ENCODE measurements at regions not wholly inside any gene's neighbourhood (a gene's known extent, or its start where the extent isn't known, plus 50 kb on each side); places are given as distances from the start of the nearest gene placed in this dataset.

DNA sequence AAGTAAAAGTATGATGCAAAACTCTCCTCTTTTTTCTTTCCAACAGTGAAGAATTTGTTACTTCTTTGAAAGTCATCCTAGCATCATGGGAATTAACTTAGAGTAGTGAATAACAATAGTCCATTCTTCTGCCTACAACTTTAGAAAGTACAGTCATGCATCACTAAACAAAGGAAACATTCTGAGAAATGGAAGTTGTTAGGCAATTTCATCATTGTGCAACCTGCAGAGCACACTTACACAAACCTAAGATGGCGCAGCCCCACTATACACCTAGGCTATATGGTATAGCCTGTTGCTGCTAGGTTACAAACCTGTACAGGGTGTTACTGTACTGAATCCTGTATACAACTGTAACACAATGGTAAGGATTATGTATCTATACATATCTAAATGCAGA lies 1209.3 kb upstream of the C9orf72 start:
- no peaks in the 10 kb centered on the region for H3K27me3 ChIP-seq
- 100% methylated on average over 1 of the region's 1 CpG for WGBS (ENCODE audit: insufficient coverage, low coverage, low lambda C conversion rate, missing lambda C conversion rate)
- no peak for DNase-seq
- no peaks in the 10 kb centered on the region for H3K4me1 ChIP-seq
- TF ChIP-seq POLR2A (IDR thresholded peaks at IDR 0.05) = no peak
- TF ChIP-seq, protein P1, sequence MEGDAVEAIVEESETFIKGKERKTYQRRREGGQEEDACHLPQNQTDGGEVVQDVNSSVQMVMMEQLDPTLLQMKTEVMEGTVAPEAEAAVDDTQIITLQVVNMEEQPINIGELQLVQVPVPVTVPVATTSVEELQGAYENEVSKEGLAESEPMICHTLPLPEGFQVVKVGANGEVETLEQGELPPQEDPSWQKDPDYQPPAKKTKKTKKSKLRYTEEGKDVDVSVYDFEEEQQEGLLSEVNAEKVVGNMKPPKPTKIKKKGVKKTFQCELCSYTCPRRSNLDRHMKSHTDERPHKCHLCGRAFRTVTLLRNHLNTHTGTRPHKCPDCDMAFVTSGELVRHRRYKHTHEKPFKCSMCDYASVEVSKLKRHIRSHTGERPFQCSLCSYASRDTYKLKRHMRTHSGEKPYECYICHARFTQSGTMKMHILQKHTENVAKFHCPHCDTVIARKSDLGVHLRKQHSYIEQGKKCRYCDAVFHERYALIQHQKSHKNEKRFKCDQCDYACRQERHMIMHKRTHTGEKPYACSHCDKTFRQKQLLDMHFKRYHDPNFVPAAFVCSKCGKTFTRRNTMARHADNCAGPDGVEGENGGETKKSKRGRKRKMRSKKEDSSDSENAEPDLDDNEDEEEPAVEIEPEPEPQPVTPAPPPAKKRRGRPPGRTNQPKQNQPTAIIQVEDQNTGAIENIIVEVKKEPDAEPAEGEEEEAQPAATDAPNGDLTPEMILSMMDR (IDR thresholded peaks at IDR 0.05) = no peak
- intact Hi-C loops (cut with DNase I) = no loop called here
- H3K27ac ChIP-seq = no peak overlapping the region
- no peak overlapping the region for H3K4me3 ChIP-seq
- no peaks in the 10 kb centered on the region for H3K9me3 ChIP-seq
- no peaks in the 10 kb centered on the region for H3K36me3 ChIP-seq
- ATAC-seq = no peak

DNA sequence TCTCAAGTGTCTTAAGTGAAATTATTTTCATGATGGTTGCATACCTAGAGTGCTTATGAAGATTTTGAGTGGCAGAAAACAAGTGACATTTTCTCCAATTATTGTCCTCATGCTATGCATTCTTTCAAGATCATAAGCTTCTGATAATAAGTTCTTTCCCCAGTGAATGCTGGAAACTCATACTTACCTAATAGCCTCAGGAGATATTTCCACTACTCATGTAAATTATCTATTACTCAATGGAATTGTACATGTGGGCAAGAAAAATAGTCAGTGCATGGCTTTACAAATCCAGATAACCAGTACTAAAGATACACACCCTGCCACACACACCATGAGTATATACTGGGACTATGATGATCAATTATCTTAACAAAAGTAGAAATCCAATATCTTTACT lies 1219.4 kb upstream of the C9orf72 start:
- H3K4me3 ChIP-seq = no peak overlapping the region
- ATAC-seq (no peak), DNase-seq (no peak)
- no peak overlapping the region for H3K27ac ChIP-seq
- H3K9me3 ChIP-seq = no peaks in the 10 kb centered on the region
- TF ChIP-seq, protein P1 (IDR thresholded peaks at IDR 0.05) = no peak
- TF ChIP-seq POLR2A (IDR thresholded peaks at IDR 0.05) = no peak
- intact Hi-C loops (cut with DNase I) = no loop called here
- H3K4me1 ChIP-seq = no peaks in the 10 kb centered on the region
- no peaks in the 10 kb centered on the region for H3K27me3 ChIP-seq
- H3K36me3 ChIP-seq = no peaks in the 10 kb centered on the region

DNA sequence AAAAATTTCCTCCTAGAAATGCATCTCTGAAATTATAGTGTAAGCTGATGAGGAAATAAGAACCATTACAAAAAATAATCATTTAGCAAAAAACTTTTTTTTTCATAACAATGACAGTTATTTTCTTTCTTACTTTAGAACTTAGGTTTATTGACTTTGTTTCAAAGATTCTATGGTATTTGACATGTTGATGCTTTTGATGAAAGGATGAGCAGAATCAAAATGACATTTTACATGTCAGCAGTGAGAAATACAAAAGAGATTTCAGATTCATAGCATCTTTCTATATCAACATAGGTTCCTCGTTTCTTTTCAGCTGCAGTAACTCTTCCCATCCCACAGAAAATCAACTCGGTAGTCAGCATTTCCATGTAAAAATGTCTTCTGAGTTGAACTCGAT lies 1226.6 kb upstream of the C9orf72 start:
- DNase-seq = no peak
- Histone ChIP-seq H3K27me3 (no peaks in the 10 kb centered on the region), H3K27ac (no peak overlapping the region), H3K9me3 (no peaks in the 10 kb centered on the region), H3K4me3 (no peak overlapping the region), H3K36me3 (no peaks in the 10 kb centered on the region), H3K4me1 (no peaks in the 10 kb centered on the region)
- no peak for ATAC-seq
- intact Hi-C loops (cut with DNase I) = no loop called here
- TF ChIP-seq, protein P1 (IDR thresholded peaks at IDR 0.05) = no peak
- no peak for TF ChIP-seq POLR2A (IDR thresholded peaks at IDR 0.05)
- 41% methylated on average over 3 of the region's 3 CpGs for WGBS (ENCODE audit: insufficient coverage, low coverage, low lambda C conversion rate, missing lambda C conversion rate)

DNA sequence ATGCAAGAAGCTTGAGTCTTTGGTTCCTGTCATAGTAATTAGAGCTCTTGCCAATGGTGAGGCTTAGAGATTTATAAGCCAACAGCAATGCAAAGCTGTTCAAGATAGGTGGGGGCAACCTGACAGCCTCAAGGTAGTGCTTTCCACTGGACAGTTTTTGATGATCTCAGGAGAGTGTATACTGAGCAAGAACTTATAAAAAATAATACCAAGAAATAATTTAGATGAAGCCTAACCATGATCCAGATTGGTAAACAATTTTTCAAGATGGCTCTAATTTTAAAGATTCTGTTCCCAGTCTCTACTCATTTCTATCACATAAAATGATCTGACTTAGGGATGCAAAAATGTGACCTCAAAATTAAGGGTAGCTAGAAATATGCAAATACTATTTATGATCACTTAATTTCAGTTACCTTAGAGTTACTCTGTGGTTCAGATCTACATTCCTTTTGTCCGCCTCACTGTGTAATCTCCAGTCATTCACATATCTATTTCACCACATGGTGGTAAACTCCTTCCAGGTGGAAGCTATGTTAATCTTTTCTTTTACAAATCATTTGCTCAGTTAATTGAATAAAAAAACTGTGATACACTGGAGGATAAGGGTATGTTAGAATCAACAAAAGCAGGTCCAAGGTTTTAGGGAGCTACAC lies 1228.0 kb upstream of the C9orf72 start:
- 57% methylated on average over 1 of the region's 1 CpG for WGBS (ENCODE audit: insufficient coverage, low coverage, low lambda C conversion rate, missing lambda C conversion rate)
- H3K36me3 ChIP-seq = no peaks in the 10 kb centered on the region
- no peak overlapping the region for H3K4me3 ChIP-seq
- intact Hi-C loops (cut with DNase I) = no loop called here
- no peak overlapping the region for H3K27ac ChIP-seq
- no peaks in the 10 kb centered on the region for H3K27me3 ChIP-seq
- H3K9me3 ChIP-seq = no peaks in the 10 kb centered on the region
- DNase-seq (no peak), ATAC-seq (no peak)
- H3K4me1 ChIP-seq = no peaks in the 10 kb centered on the region
- TF ChIP-seq, protein P1 (IDR thresholded peaks at IDR 0.05) = no peak

DNA sequence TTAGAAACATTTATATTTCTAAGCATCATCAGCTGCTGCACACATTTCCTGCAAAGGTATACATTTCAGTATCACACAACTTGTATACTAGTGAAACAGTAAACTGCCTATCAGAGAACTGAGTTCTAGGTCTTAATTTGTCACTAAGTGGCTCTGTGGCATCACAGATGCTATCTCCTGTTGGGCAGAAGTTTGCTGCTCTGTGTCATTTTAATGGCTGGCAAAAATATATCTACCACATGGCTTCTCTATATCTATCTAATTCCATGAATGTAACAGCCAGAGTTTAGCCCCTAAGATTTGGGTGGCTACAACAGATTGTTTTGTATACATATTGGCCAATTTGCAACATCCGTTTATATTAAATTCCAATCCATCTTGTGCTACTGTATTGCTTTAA lies 1231.9 kb upstream of the C9orf72 start:
- Histone ChIP-seq H3K27ac (no peak overlapping the region), H3K4me1 (no peaks in the 10 kb centered on the region), H3K9me3 (no peaks in the 10 kb centered on the region), H3K4me3 (no peak overlapping the region), H3K27me3 (no peaks in the 10 kb centered on the region), H3K36me3 (no peaks in the 10 kb centered on the region)
- DNase-seq (no peak), ATAC-seq (no peak)
- intact Hi-C loops (cut with DNase I) = no loop called here
- 59% methylated on average over 1 of the region's 1 CpG for WGBS (ENCODE audit: insufficient coverage, low coverage, low lambda C conversion rate, missing lambda C conversion rate)
- TF ChIP-seq POLR2A (IDR thresholded peaks at IDR 0.05) = no peak
- TF ChIP-seq, protein P1 (IDR thresholded peaks at IDR 0.05) = no peak

All from right lobe of liver (tissue), 6 donors.